ENCODE measurements at regions not wholly inside any gene's neighbourhood (a gene's known extent, or its start where the extent isn't known, plus 50 kb on each side); places are given as distances from the start of the nearest gene placed in this dataset.

GRCh38 chr18:32549248-32550110 is 78.8 kb upstream of the GAREM1 start:
- TF ChIP-seq SIN3A (IDR thresholded peaks at IDR 0.05; ENCODE audit: borderline replicate concordance, insufficient read depth, low read length), result no peak
- no peak for TF ChIP-seq REST (IDR thresholded peaks at IDR 0.05; ENCODE audit: insufficient read depth in 1 of 2, low read depth in 2 of 2, low read length in 2 of 2)
- no peak for TF ChIP-seq FOXP2 (optimal IDR thresholded peaks at IDR 0.05; ENCODE audit: borderline replicate concordance, extremely low read depth, extremely low read length, insufficient read depth)
- no peak for TF ChIP-seq TAF1 (IDR thresholded peaks at IDR 0.05; ENCODE audit: borderline replicate concordance, insufficient read depth, low read length)
- TF ChIP-seq POLR2AphosphoS5 (IDR thresholded peaks at IDR 0.05; ENCODE audit: low read depth, low read length), result no peak

GRCh38 chr18:32548688-32549087 is 78.0 kb upstream of the GAREM1 start:
- TF ChIP-seq POLR2AphosphoS5 (IDR thresholded peaks at IDR 0.05; ENCODE audit: low read depth, low read length) (no peak), FOXP2 (optimal IDR thresholded peaks at IDR 0.05; ENCODE audit: borderline replicate concordance, extremely low read depth, extremely low read length, insufficient read depth) (no peak), SIN3A (IDR thresholded peaks at IDR 0.05; ENCODE audit: borderline replicate concordance, insufficient read depth, low read length) (no peak), TAF1 (IDR thresholded peaks at IDR 0.05; ENCODE audit: borderline replicate concordance, insufficient read depth, low read length) (no peak), REST (IDR thresholded peaks at IDR 0.05; ENCODE audit: insufficient read depth in 1 of 2, low read depth in 2 of 2, low read length in 2 of 2) (no peak)

GRCh38 chr18:32545631-32546030 is 74.9 kb upstream of the GAREM1 start:
- no peak for TF ChIP-seq TAF1 (IDR thresholded peaks at IDR 0.05; ENCODE audit: borderline replicate concordance, insufficient read depth, low read length)
- no peak for TF ChIP-seq SIN3A (IDR thresholded peaks at IDR 0.05; ENCODE audit: borderline replicate concordance, insufficient read depth, low read length)
- TF ChIP-seq FOXP2 (optimal IDR thresholded peaks at IDR 0.05; ENCODE audit: borderline replicate concordance, extremely low read depth, extremely low read length, insufficient read depth), result no peak
- TF ChIP-seq POLR2AphosphoS5 (IDR thresholded peaks at IDR 0.05; ENCODE audit: low read depth, low read length), result no peak
- no peak for TF ChIP-seq REST (IDR thresholded peaks at IDR 0.05; ENCODE audit: insufficient read depth in 1 of 2, low read depth in 2 of 2, low read length in 2 of 2)

- TF ChIP-seq FOXP2 (optimal IDR thresholded peaks at IDR 0.05; ENCODE audit: borderline replicate concordance, extremely low read depth, extremely low read length, insufficient read depth) (no peak), SIN3A (IDR thresholded peaks at IDR 0.05; ENCODE audit: borderline replicate concordance, insufficient read depth, low read length) (no peak), REST (IDR thresholded peaks at IDR 0.05; ENCODE audit: insufficient read depth in 1 of 2, low read depth in 2 of 2, low read length in 2 of 2) (no peak), TAF1 (IDR thresholded peaks at IDR 0.05; ENCODE audit: borderline replicate concordance, insufficient read depth, low read length) (no peak), POLR2AphosphoS5 (IDR thresholded peaks at IDR 0.05; ENCODE audit: low read depth, low read length) (no peak)
Measured at GRCh38 chr18:32544088-32544487, 73.4 kb upstream of the GAREM1 start.
